SK-N-SH (cell line): ENCODE measurements at regions not wholly inside any gene's neighbourhood (a gene's known extent, or its start where the extent isn't known, plus 50 kb on each side); places are given as distances from the start of the nearest gene placed in this dataset.

Experiments used
- CTCF ChIA-PET: fragments of 300-600, 350-600 bp; formaldehyde crosslinking; extraction: SDS; loops from one replicate; lab custom pipeline; 2021; lab: Yijun Ruan, JAX
- POLR2A ChIA-PET: fragments of 350-600 bp; sonication (Branson Sonifier 250); formaldehyde crosslinking; extraction: SDS; loops from one replicate; lab custom pipeline; 2020; ENCODE audit warnings: antibody characterized with exemption, inconsistent platforms; lab: Yijun Ruan, JAX
- DNase-seq: peaks from one replicate; pipeline ENCODE4 v3.0.0; 2012
- H2AFZ ChIP-seq: fragments of 200-600 bp; sonication (generic); 2 replicates; pipeline ENCODE4 v1.8.1; 2016; ENCODE audit warnings: antibody characterized with exemption, mild to moderate bottlenecking, low read depth
- H3F3A ChIP-seq: fragments of 200-600 bp; sonication (generic); replicated peaks from 2 replicates; pipeline ENCODE3; 2016; ENCODE audit warnings: antibody characterized with exemption, mild to moderate bottlenecking; ENCODE audit not compliant: insufficient read depth
- H3K27ac ChIP-seq, 2 experiments: fragments of 200-500 bp in 1 of 2; fragments of 200-600 bp in 1 of 2; sonication (Bioruptor generic) in 1 of 2; sonication (generic), shearing (Covaris generic) in 1 of 2; 2 replicates each; pipeline versions ENCODE4 v1.5.1 to v1.6.1; 2014 to 2016; ENCODE audit warnings: low read depth in 2 of 2, inconsistent platforms in 1 of 2, low read length in 1 of 2, mild to moderate bottlenecking in 1 of 2, mixed read lengths in 1 of 2
- H3K27me3 ChIP-seq: fragments of 200-600 bp; sonication (generic), shearing (Covaris generic); 2 replicates; pipeline ENCODE4 v1.6.1; 2016; ENCODE audit warnings: mixed run types; ENCODE audit not compliant: insufficient read depth
- H3K36me3 ChIP-seq, 2 experiments: fragments of 200-500 bp in 1 of 2; fragments of 200-600 bp in 1 of 2; sonication (Bioruptor generic) in 1 of 2; sonication (generic) in 1 of 2; replicated peaks in 1 of 2; 2 replicates each; pipeline versions ENCODE3 to v1.5.1; 2014 to 2016; ENCODE audit warnings: low read length in 1 of 2, mild to moderate bottlenecking in 1 of 2; ENCODE audit not compliant: insufficient read depth in 2 of 2, control insufficient read depth in 1 of 2
- H3K4me1 ChIP-seq, 2 experiments: fragments of 200-500 bp in 1 of 2; fragments of 200-600 bp in 1 of 2; sonication (Bioruptor generic) in 1 of 2; sonication (generic), shearing (Covaris generic) in 1 of 2; 2 replicates each; pipeline versions ENCODE4 v1.5.1 to v1.6.1; 2014 to 2016; ENCODE audit warnings: low read depth in 1 of 2, low read length in 1 of 2, mixed run types in 1 of 2; ENCODE audit not compliant: insufficient read depth in 2 of 2, control insufficient read depth in 1 of 2
- H3K4me2 ChIP-seq: fragments of 200-600 bp; sonication (generic), shearing (Covaris generic); 2 replicates; pipeline ENCODE4 v1.6.1; 2017; ENCODE audit warnings: mixed run types
- H3K4me3 ChIP-seq, 2 experiments: fragments of 200-500 bp in 1 of 2; fragments of 200-600 bp in 1 of 2; sonication (Bioruptor generic) in 1 of 2; sonication (generic), shearing (Covaris generic) in 1 of 2; 2 replicates each; pipeline versions ENCODE4 v1.5.1 to v1.8.1; 2014 to 2016; ENCODE audit warnings: low read depth in 2 of 2, inconsistent platforms in 1 of 2, low read length in 1 of 2, mild to moderate bottlenecking in 1 of 2, mixed read lengths in 1 of 2, moderate library complexity in 1 of 2
- H3K79me2 ChIP-seq: fragments of 200-600 bp; sonication (generic); 2 replicates; pipeline ENCODE4 v1.8.1; 2017; ENCODE audit warnings: mild to moderate bottlenecking; ENCODE audit not compliant: insufficient read depth
- H3K9ac ChIP-seq: fragments of 200-600 bp; sonication (generic); 2 replicates; pipeline ENCODE4 v1.6.1; 2017; ENCODE audit warnings: mixed run types
- H3K9me2 ChIP-seq: fragments of 200-600 bp; sonication (generic); 2 replicates; pipeline ENCODE4 v1.6.1; 2017; ENCODE audit warnings: mixed run types
- H3K9me3 ChIP-seq: fragments of 200-600 bp; sonication (generic); 2 replicates; pipeline ENCODE4 v1.6.1; 2017; ENCODE audit warnings: mixed run types, mild to moderate bottlenecking, moderate library complexity
- H4K20me1 ChIP-seq: fragments of 200-600 bp; sonication (generic); 2 replicates; pipeline ENCODE4 v1.6.1; 2017; ENCODE audit warnings: mild to moderate bottlenecking, mixed run types; ENCODE audit not compliant: insufficient read depth
- CHD2 ChIP-seq: fragments of 150-350 bp; IDR thresholded peaks from 2 replicates; pipeline ENCODE4 v1.6.1; 2018; ENCODE audit warnings: low read length; ENCODE audit not compliant: partially characterized antibody
- ELF1 ChIP-seq: IDR thresholded peaks from 2 replicates; pipeline ENCODE4 v1.4.0; 2012
- EP300 ChIP-seq, 2 experiments: IDR thresholded peaks; 2 replicates each; pipeline versions ENCODE4 v1.4.0 to v1.6.1; 2012; ENCODE audit warnings: borderline replicate concordance in 1 of 2, low read depth in 1 of 2, low read length in 1 of 2
- EZH2phosphoT487 ChIP-seq: fragments of 200-600 bp; sonication (generic); IDR thresholded peaks from 2 replicates; pipeline ENCODE4 v1.6.1; 2017; ENCODE audit warnings: low read depth, mixed run types, mild to moderate bottlenecking, antibody characterized with exemption, moderate library complexity, borderline replicate concordance
- FOXJ3 ChIP-seq: sonication (generic); formaldehyde crosslinking; IDR thresholded peaks from 2 replicates; pipeline ENCODE4 v1.5.1; 2020; ENCODE audit warnings: mild to moderate bottlenecking, missing genetic modification reagents
- FOXM1 ChIP-seq: IDR thresholded peaks from 2 replicates; pipeline ENCODE4 v1.4.0; 2012; ENCODE audit warnings: low read depth, mild to moderate bottlenecking
- GATA2 ChIP-seq: sonication (generic); formaldehyde crosslinking; IDR thresholded peaks from 2 replicates; pipeline ENCODE4 v1.5.0; 2020; ENCODE audit warnings: mild to moderate bottlenecking, missing genetic modification reagents
- IRF3 ChIP-seq: fragments of 150-350 bp; IDR thresholded peaks from 2 replicates; pipeline ENCODE4 v1.6.1; 2016; ENCODE audit warnings: mild to moderate bottlenecking, low read depth, low read length
- MAX ChIP-seq: IDR thresholded peaks from 2 replicates; pipeline ENCODE4 v1.4.0; 2012; ENCODE audit warnings: low read depth
- MXI1 ChIP-seq: IDR thresholded peaks from 2 replicates; pipeline ENCODE4 v1.6.1; 2012; ENCODE audit warnings: mild to moderate bottlenecking, low read depth, low read length, improper control_type of control experiment
- NFIC ChIP-seq: IDR thresholded peaks from 2 replicates; pipeline ENCODE4 v1.4.0; 2012; ENCODE audit warnings: borderline replicate concordance
- PBX3 ChIP-seq: IDR thresholded peaks from 2 replicates; pipeline ENCODE4; 2012
- RCOR1 ChIP-seq: fragments of 150-350 bp; IDR thresholded peaks from 2 replicates; pipeline ENCODE4 v1.6.1; 2017; ENCODE audit warnings: antibody characterized with exemption, low read length
- RFX5 ChIP-seq: IDR thresholded peaks from 2 replicates; pipeline ENCODE4 v1.6.1; 2012; ENCODE audit warnings: mild to moderate bottlenecking, improper control_type of control experiment, low read length
- SMC3 ChIP-seq: IDR thresholded peaks from 2 replicates; pipeline ENCODE4 v1.6.1; 2012; ENCODE audit warnings: low read depth, low read length, improper control_type of control experiment
- TEAD4 ChIP-seq: IDR thresholded peaks from 2 replicates; pipeline ENCODE4 v1.4.0; 2012; ENCODE audit warnings: mild to moderate bottlenecking, borderline replicate concordance; ENCODE audit not compliant: insufficient read depth
- USF1 ChIP-seq: IDR thresholded peaks from 2 replicates; pipeline ENCODE4 v1.4.0; 2012; ENCODE audit warnings: low read depth, borderline replicate concordance
- USF2 ChIP-seq: fragments of 150-350 bp; IDR thresholded peaks from 2 replicates; pipeline ENCODE4 v1.6.1; 2017; ENCODE audit warnings: antibody characterized with exemption, low read length, low read depth, borderline replicate concordance
- ZBTB33 ChIP-seq: IDR thresholded peaks from 2 replicates; pipeline ENCODE4 v1.4.0; 2012; ENCODE audit warnings: low read depth, borderline replicate concordance
- whole genome bisulfite sequencing: methylation state at CpG from one replicate; pipeline ENCODE4 v1.1.6; 2017; ENCODE audit warnings: low lambda C conversion rate; 5-methylcytosine and 5-hydroxymethylcytosine counted together

- Histone ChIP-seq H3K4me2 (no peak overlapping the region), H3K9ac (no peak overlapping the region), H2AFZ (no peak overlapping the region), H3K27ac (no peak overlapping the region), H3K9me2 (no peaks in the 10 kb centered on the region), H3K9me3 (no peaks in the 10 kb centered on the region), H4K20me1 (no peaks in the 10 kb centered on the region), H3K36me3 (no peaks in the 10 kb centered on the region), H3K79me2 (no peaks in the 10 kb centered on the region), H3K4me3 (no peak overlapping the region), H3K4me1 (peaks cover 0 to 8% of the 10 kb centered on the region in 2 experiments; a peak in 1 of 4 replicates), H3K27me3 (peaks cover 43% of the 10 kb centered on the region; the same call in 1 of the 2 replicates), H3F3A (no peaks in the 10 kb centered on the region)
- ChIA-PET POLR2A (no interaction called here), CTCF (interaction anchor here (1.4 kb wide), 1 partner anchor 125 kb away, joined by 3 read pairs; no protein-coding TSS in a partner anchor)
- TF ChIP-seq USF1 (no peak), TEAD4 (no peak), USF2 (no peak), PBX3 (no peak), ELF1 (no peak), NFIC (no peak), ZBTB33 (no peak), FOXJ3 (CRISPR knock-in tag) (no peak), RCOR1 (no peak), MAX (no peak), CHD2 (no peak), FOXM1 (no peak), GATA2 (CRISPR knock-in tag) (no peak), MXI1 (no peak), EZH2phosphoT487 (no peak), RFX5 (no peak), IRF3 (no peak), SMC3 (no peak), EP300 (IDR thresholded peaks at IDR 0.05; ENCODE audit: borderline replicate concordance in 1 of 2, low read depth in 1 of 2, low read length in 1 of 2) (no peak)
- WGBS: 27% methylated on average over 15 of the region's 23 CpGs
- DNase-seq: peak; percentile 65
These were observed 63.4 kb upstream of the LINGO1 start for GRCh38 chr15:77695961-77696582.
